Amygdala (tissue), 56 donors: ENCODE measurements at regions not wholly inside any gene's neighbourhood (a gene's known extent, or its start where the extent isn't known, plus 50 kb on each side); places are given as distances from the start of the nearest gene placed in this dataset.

Experiments
- DNase-seq, 56 donors: peaks; one replicate each; lab custom pipeline; 2025; lab: John Stamatoyannopoulos, UW

DNA sequence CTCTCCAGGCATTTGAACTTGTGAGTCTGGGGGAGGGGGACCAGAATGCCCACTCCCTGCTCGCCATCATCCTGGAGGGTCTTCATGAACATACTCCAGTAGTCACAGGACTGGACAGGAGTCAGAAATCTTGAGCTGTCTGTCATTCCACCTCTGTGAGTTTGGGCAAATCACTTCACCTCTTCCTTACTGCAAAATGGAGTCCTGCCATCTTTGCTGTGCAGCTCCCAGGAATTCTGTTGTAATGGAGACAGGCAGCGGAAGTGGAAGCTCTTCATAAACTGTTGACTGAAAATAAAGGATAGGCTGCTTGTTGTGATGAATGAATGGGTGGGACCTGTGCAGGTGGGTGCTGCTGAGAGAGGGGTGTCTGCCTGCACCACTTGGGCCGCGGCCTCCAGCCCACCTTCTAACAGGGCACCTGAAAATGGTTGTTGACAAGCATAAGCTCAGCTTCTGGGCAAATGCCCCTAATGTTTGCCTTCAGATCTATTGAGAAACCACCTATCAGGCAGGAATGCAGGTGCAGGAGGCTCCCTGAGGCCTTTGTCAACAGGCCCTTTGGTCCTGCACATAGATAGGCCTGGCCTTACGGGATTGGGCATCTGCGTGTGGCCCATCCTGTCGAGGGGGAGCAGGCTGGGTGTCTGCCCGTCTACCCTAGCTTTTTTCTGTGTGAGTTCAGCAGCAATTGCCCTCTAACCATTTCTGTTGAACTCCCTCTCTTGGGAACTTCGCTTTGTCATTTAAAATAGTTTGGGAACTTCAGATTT, 321.0 kb downstream of the RPS6KC1 start:
- DNase-seq, result no peak

DNA sequence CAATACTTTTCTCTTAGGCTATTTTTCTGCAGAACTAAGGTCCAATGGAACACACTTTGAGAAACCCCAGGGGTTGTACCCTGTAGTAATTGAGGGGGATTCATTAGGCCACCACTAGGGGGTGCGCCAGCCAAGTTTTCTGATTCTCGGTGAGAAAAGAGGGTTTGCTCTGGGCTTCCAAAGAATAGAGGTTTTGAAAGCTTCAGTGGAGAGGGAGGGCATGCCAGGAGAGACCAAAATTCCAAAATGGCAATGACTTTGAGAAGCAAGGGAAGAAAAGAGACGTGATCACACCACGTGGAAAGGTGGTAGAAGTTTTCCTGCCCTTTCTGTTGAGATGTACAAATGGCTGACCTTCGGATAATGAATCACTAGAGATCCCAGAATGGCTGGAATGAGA, 323.3 kb downstream of the RPS6KC1 start:
- DNase-seq, result peak in 41 of 56 donors; percentile 2 to 72 (median 36)

GRCh38 chr1:213375002-213375401, 324.0 kb downstream of the RPS6KC1 start:
- DNase-seq, result no peak

DNA sequence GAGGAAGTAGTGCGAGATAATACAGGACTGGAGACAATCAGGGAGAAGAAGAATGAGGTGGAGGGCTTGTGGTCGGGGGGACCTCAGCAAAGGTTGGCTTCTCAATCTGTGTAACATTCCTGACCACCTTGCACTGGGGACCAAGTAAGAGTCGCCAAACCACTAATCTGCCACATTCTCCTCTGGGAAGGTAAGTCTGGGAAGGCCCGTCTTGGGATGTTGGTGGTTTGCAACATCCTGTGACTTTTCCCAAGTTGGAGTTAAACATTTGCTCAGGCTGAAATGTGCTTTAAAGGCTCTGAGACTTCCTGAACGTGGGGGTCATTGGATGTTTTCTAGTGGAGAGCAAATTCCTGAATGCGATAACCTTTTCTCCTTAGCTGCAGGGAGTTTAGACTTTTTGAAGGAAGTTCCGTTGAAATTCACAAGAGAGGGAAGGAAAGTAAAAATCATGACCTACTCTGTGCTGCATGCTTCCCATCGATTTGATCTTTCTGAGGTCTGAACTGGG, 325.9 kb downstream of the RPS6KC1 start:
- DNase-seq, result no peak

DNA sequence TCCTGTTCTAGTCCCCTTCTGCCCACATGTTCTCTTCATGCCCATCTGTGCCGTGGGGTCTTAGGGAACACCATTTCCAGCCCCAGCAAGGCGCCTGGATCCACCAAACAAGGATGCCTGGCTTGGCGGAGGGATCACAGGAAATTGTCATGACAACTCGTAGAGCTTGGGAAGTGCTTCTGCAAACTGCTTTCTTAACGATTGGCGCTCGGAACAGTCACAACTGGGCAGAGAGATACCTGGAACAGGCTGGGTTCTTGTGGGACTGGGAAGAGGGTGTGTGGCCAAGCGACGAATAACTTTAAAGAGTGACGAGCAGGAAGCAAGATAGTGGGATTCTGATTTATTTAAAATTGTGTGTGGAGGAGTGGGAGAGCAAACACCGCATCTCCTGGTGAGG, 329.8 kb downstream of the RPS6KC1 start:
- DNase-seq, result no peak

DNA sequence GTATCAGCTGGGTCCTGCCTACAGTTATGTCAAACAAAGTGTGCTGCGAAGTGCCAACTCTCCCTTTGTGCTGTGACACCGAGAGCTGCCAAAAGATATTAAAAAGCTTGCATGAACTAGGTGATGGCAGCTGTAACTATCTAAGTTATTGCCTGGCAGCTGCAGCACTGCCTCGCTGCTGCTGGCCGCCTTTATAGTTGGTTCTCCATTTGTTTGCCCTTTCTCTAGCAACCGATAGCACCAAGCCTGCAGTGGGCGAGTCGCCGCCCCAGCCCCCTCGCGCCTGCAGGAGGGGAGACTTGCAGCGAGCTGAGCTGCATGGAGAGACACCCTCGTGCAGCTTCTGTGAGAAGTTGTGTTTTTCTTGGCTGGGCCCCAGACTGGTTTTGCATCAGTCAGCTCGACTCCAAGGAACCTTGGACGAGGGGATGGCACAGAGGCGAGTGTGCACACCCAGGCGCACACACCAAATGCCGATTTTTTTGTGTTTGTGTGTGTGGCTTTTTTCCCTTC, 330.6 kb downstream of the RPS6KC1 start:
- DNase-seq, result peak in 6 of 56 donors; percentile 2 to 12 (median 4)

DNA sequence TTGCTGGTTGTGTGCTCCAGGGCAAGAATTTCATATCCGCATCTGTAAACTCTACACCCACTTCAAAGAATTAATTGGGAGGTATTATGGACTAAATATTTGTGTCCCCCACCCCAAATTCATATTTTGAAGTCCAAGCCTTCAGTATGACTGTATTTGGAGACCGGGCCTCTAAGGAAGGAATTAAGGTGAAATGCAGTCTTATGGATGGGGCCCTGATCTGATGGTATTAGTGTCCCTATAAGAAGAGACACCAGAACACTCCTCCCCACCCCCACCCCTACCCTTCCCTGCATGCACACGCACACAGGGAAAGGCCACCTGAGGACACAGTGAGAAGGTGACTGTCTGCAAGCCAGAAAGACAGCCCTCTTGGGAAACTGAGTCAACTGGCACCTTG, 332.4 kb downstream of the RPS6KC1 start:
- DNase-seq, result no peak

DNA sequence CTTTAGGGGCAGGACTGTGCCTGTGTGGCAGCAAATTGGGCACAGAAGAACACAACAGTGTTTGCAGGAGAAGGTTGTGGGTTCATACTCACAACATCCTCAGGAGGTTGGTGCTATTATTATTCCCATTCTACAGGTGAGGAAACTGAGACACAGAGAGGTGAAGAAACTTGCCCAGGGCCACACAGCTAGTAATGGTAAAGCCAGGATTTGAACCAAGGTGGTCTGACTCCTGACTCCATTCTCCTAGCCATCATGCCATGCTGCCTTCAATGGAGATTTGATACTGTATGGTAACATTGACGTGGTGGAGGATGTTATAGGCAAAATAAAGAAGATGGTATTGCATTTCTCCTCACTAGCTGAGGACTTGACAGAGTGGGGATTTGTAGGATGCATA, 334.2 kb downstream of the RPS6KC1 start:
- DNase-seq, result no peak

GRCh38 chr1:213385806-213386324, 334.8 kb downstream of the RPS6KC1 start:
- no peak for DNase-seq

DNA sequence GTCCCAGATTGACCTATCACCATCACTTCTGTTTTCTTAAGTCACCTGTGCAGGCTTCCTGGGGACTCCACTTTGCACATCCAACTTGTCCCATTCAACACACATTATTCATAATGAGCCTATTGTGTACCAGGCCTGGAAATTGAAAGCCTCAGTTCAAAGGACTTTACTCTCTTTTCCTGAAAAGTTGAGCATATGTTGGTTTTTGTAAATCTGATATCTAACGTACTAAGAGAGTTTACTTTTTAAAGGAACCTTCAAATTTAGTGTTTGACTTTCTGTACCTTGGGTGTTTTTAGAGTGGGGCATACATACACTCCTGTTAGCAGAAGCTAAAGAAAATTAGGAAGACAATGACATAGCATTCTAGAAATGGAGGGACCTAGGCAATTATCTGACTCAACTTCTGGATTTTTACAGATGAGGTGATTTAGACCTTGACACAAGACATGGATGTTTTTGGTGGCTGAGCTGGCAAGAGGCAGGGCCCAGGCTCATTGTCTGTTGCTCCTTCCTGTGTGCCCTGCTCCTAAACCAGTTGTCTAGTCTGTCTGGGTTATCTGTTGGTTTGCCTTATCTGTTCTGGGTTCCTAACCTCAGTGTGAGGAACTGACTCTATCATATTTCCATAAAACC, 336.5 kb downstream of the RPS6KC1 start:
- no peak for DNase-seq

DNA sequence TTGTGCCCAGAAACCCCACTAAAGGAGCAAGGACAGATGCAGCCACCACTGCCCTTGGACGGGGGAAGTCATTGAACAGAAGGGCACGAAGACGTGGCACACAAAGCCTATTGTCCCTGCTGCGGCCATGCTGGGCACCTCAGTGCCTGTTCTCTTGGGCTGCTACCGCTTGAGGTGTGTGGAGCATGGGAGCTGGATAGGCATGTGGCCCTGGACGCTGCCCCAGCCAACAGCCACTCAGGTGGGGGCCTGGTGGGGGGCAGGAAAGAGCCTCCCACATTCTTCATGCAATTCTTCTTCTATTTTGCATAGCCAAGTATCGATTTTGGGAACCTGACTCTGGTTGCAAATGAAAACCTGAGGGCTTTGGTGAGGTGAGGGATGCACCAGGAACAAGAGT, 337.2 kb downstream of the RPS6KC1 start:
- DNase-seq, result no peak

DNA sequence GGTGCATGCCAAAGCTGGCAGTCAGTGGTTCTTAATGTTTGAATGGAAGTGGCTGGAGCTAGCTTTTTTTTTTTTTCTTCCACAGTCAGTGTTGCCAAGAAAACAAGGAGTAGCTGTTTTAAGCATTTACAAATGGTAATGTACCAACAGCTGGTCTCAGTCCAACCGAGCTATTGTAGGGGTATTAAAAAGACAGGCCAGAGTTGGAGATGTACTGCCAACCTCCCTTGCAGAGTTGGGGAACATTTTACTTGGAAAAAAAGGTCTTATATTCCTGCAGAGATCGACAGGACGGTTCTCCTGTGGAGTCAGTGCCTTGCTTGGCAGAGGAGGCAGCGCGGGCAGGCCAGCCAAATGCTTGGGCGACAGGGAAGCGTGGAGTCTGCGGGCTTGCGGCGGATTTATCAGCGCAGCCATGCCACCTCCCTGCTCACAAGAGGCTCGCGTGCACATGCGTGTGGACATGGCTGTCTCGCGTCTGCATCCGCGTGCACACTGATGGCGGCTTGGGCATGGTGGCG, 338.1 kb downstream of the RPS6KC1 start:
- DNase-seq, result peak in 40 of 56 donors; percentile 7 to 79 (median 26)

DNA sequence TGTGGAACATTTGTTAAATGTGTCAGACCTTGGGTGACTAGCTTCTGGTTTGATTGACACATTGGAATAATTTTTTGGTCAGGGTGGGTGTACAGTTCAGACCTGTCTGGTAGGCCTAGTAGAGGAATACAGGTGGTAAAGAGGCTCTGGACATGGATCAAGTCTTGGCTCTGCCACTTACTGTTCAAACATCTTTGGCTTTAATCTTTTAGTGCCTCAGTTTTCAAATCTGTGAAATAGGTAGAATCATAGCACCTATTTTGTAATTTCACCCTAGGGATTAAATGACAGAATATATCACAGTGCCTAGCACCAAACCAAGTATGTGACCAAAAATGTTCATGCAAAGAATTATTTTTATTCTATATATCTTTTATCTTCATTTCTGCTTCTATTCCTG, 340.4 kb downstream of the RPS6KC1 start:
- DNase-seq, result no peak

GRCh38 chr1:213393860-213394259, 342.8 kb downstream of the RPS6KC1 start:
- DNase-seq, result no peak

- no peak for DNase-seq
Measured at GRCh38 chr1:213394837-213395236, 343.8 kb downstream of the RPS6KC1 start.

- no peak for DNase-seq
Measured at GRCh38 chr1:213397638-213398037, 346.6 kb downstream of the RPS6KC1 start.

GRCh38 chr1:213399695-213400094, 348.7 kb downstream of the RPS6KC1 start:
- no peak for DNase-seq

DNA sequence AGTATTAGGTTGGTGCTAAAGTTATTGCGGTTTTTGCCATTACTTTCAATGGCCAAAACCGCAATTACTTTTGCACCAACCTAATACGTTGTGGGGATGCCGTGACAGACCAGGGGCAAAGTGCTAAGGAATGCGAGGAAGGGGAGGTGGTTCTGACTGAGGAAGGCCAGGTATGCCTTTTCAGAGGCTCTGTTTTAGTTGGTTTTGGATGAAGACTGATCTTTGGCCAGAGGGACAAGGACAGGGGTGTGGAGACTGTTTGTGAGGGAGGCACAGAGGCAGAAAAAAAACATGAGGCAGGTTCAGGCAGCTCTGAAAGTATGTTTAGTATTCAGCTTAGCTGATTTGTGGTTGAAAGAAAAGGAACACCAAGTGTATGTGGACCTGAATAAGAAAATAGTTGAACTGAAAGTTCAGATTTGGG, 358.2 kb downstream of the RPS6KC1 start:
- DNase-seq, result no peak

- no peak for DNase-seq
Measured at GRCh38 chr1:213409971-213410370, 358.9 kb downstream of the RPS6KC1 start.

- no peak for DNase-seq
Measured at GRCh38 chr1:213414346-213414745, 363.3 kb downstream of the RPS6KC1 start.

- no peak for DNase-seq
Measured at GRCh38 chr1:213414911-213415310, 363.9 kb downstream of the RPS6KC1 start.
